GM23338 (cell line): ENCODE measurements at regions not wholly inside any gene's neighbourhood (a gene's known extent, or its start where the extent isn't known, plus 50 kb on each side); places are given as distances from the start of the nearest gene placed in this dataset.
A peak's percentile ranks its signal among the peaks of the same experiment; 100 is the strongest.

Experiments used
- ATAC-seq: fragments of 200-7000 bp; cut with Tn5 transposase; 3 replicates; pipeline ENCODE4 v1.9.1; 2020
- DNase-seq: peaks from one replicate; pipeline ENCODE4 v3.0.0-alpha.2; 2015; ENCODE audit warnings: low spot score
- H2AFZ ChIP-seq: fragments of 200-600 bp; sonication (generic); 2 replicates; pipeline ENCODE4 v1.8.0; 2016; ENCODE audit warnings: antibody characterized with exemption, mild to moderate bottlenecking, moderate library complexity
- H3F3A ChIP-seq: fragments of 200-600 bp; sonication (generic); replicated peaks from 2 replicates; pipeline ENCODE4 v1.8.0; 2017; ENCODE audit warnings: antibody characterized with exemption, mixed run types, low read depth
- H3K27ac ChIP-seq: fragments of 200-600 bp; sonication (generic); 2 replicates; pipeline ENCODE4 v1.6.1; 2016; ENCODE audit warnings: low read depth
- H3K27me3 ChIP-seq: fragments of 200-600 bp; sonication (generic); 2 replicates; pipeline ENCODE4 v1.8.0; 2016; ENCODE audit warnings: mild to moderate bottlenecking, mixed run types, moderate library complexity; ENCODE audit not compliant: insufficient read depth
- H3K36me3 ChIP-seq: fragments of 200-600 bp; sonication (generic); 2 replicates; pipeline ENCODE4 v1.8.0; 2016; ENCODE audit warnings: mild to moderate bottlenecking; ENCODE audit not compliant: insufficient read depth
- H3K4me1 ChIP-seq: fragments of 200-600 bp; sonication (generic); 2 replicates; pipeline ENCODE4 v1.8.0; 2016; ENCODE audit warnings: mild to moderate bottlenecking, moderate library complexity; ENCODE audit not compliant: insufficient read depth
- H3K4me2 ChIP-seq: fragments of 200-600 bp; sonication (generic); 2 replicates; pipeline ENCODE4 v1.7.1; 2017; ENCODE audit warnings: mixed run types
- H3K4me3 ChIP-seq: fragments of 200-600 bp; sonication (generic); 2 replicates; pipeline ENCODE4 v1.6.1; 2016; ENCODE audit warnings: mixed run types
- H3K79me2 ChIP-seq: fragments of 200-600 bp; sonication (generic); replicated peaks from 2 replicates; pipeline ENCODE4 v1.8.0; 2017; ENCODE audit warnings: mild to moderate bottlenecking; ENCODE audit not compliant: insufficient read depth
- H3K9me2 ChIP-seq: fragments of 200-600 bp; sonication (generic); 2 replicates; pipeline ENCODE4 v1.8.0; 2017; ENCODE audit not compliant: insufficient read depth
- H4K20me1 ChIP-seq: fragments of 200-600 bp; sonication (generic); replicated peaks from 2 replicates; pipeline ENCODE4 v1.8.0; 2017; ENCODE audit warnings: mild to moderate bottlenecking; ENCODE audit not compliant: insufficient read depth
- H3K27ac Mint-ChIP-seq: 2 replicates; pipeline ENCODE4 v1.8.0; 2020; ENCODE audit warnings: inconsistent platforms, mild to moderate bottlenecking, moderate library complexity, mixed read lengths
- H3K27me3 Mint-ChIP-seq: 3 replicates; pipeline ENCODE4 v1.8.0; 2022; ENCODE audit warnings: low read depth, mild to moderate bottlenecking, moderate library complexity, mixed read lengths, inconsistent platforms; ENCODE audit not compliant: insufficient read depth, poor library complexity
- H3K36me3 Mint-ChIP-seq: 3 replicates; pipeline ENCODE4 v1.8.0; 2021; ENCODE audit warnings: low read depth, mild to moderate bottlenecking, inconsistent platforms, moderate library complexity, mixed read lengths
- H3K4me1 Mint-ChIP-seq: 3 replicates; pipeline ENCODE4 v1.8.0; 2020; ENCODE audit warnings: mild to moderate bottlenecking, inconsistent platforms, mixed read lengths
- H3K4me3 Mint-ChIP-seq: 3 replicates; pipeline ENCODE4 v1.8.0; 2021; ENCODE audit warnings: moderate library complexity, mild to moderate bottlenecking, inconsistent platforms, mixed read lengths
- H3K9me3 Mint-ChIP-seq: 3 replicates; pipeline ENCODE4 v1.8.0; 2020; ENCODE audit warnings: moderate library complexity, mild to moderate bottlenecking, inconsistent platforms, mixed read lengths
- CTCF ChIP-seq, 2 experiments: fragments of 200-600 bp in 1 of 2; sonication (generic) in 1 of 2; conservative IDR thresholded peaks; 2 replicates each; pipeline versions ENCODE4 v1.5.1 to v1.6.1; 2016 to 2017; ENCODE audit warnings: antibody characterized with exemption in 2 of 2, low read depth in 2 of 2, mild to moderate bottlenecking in 2 of 2, moderate library complexity in 1 of 2
- ETS1 ChIP-seq: IDR thresholded peaks from 2 replicates; pipeline ENCODE4 v1.6.1; 2016; ENCODE audit warnings: antibody characterized with exemption
- EZH2 ChIP-seq: fragments of 200-600 bp; sonication (generic); IDR thresholded peaks from one replicate; pipeline ENCODE4 v1.8.0; 2017; ENCODE audit warnings: antibody characterized with exemption, mild to moderate bottlenecking, low read depth; ENCODE audit not compliant: unreplicated experiment
- ZNF331 ChIP-seq: fragments of 250-450 bp; sonication (Bioruptor Pico); IDR thresholded peaks from 2 replicates; pipeline ENCODE4 v1.5.0; 2020; ENCODE audit warnings: low read depth, mild to moderate bottlenecking, moderate library complexity
- ZNF462 ChIP-seq: fragments of 250-450 bp; sonication (Bioruptor Pico); IDR thresholded peaks from 2 replicates; pipeline ENCODE4 v1.5.0; 2020; ENCODE audit warnings: mild to moderate bottlenecking, moderate library complexity

- ATAC-seq (no peak), DNase-seq (no peak)
- TF ChIP-seq ZNF462 (CRISPR knock-in tag): no peak
- no peak for TF ChIP-seq EZH2
- no peak for TF ChIP-seq ZNF331
- TF ChIP-seq ETS1: no peak
- no peak for TF ChIP-seq CTCF (conservative IDR thresholded peaks at IDR 0.05; ENCODE audit: low read depth in 2 of 2)
- Histone ChIP-seq H3K27ac (no peak overlapping the region), H3K79me2 (no peaks in the 10 kb centered on the region), H2AFZ (peak overlapping the region; percentile 79; the same call in 1 of the 2 replicates), H3K4me2 (no peak overlapping the region), H3K9me2 (no peaks in the 10 kb centered on the region), H4K20me1 (no peaks in the 10 kb centered on the region), H3K4me1 (no peaks in the 10 kb centered on the region), H3K4me3 (no peak overlapping the region), H3K36me3 (no peaks in the 10 kb centered on the region), H3K27me3 (no peaks in the 10 kb centered on the region), H3F3A (no peaks in the 10 kb centered on the region)
- no peaks in the 10 kb centered on the region for H3K9me3 Mint-ChIP-seq
- H3K36me3 Mint-ChIP-seq: no peaks in the 10 kb centered on the region
- H3K4me3 Mint-ChIP-seq: no peak overlapping the region
- peaks cover 18% of the 10 kb centered on the region for H3K4me1 Mint-ChIP-seq
- 0 out of 2 replicates have a peak overlapping the region, but pooled peaks have one; percentile 9 for H3K27ac Mint-ChIP-seq
- peaks cover 2% of the 10 kb centered on the region for H3K27me3 Mint-ChIP-seq
These were observed 80.7 kb downstream of the CHST2 start for GRCh38 chr3:143200001-143200924.
